MM.1S (cell line): ENCODE measurements at regions not wholly inside any gene's neighbourhood (a gene's known extent, or its start where the extent isn't known, plus 50 kb on each side); places are given as distances from the start of the nearest gene placed in this dataset.

ENCODE experiments used
- DNase-seq: peaks from one replicate; pipeline ENCODE4 v3.0.0-alpha.2; 2015
- H2AFZ ChIP-seq: fragments of 300-600 bp; sonication (generic); 2 replicates; pipeline ENCODE4 v1.6.0; 2016; ENCODE audit warnings: antibody characterized with exemption, low read length
- H3F3A ChIP-seq: fragments of 300-600 bp; sonication (generic); 2 replicates; pipeline ENCODE4 v1.6.1; 2016; ENCODE audit warnings: mild to moderate bottlenecking, antibody characterized with exemption, low read length, moderate library complexity, mixed read lengths; ENCODE audit not compliant: insufficient read depth
- H3K27ac ChIP-seq: fragments of 300-600 bp; sonication (generic); 2 replicates; pipeline ENCODE4 v1.5.1; 2016; ENCODE audit warnings: mild to moderate bottlenecking, low read length
- H3K27me3 ChIP-seq: fragments of 300-600 bp; sonication (generic); replicated peaks from 2 replicates; pipeline ENCODE4 v1.6.0; 2016; ENCODE audit warnings: low read length; ENCODE audit not compliant: insufficient read depth
- H3K36me3 ChIP-seq: fragments of 300-600 bp; sonication (generic); replicated peaks from 2 replicates; pipeline ENCODE4 v1.6.1; 2016; ENCODE audit warnings: mild to moderate bottlenecking, low read length, mixed read lengths; ENCODE audit not compliant: insufficient read depth
- H3K4me1 ChIP-seq: fragments of 300-600 bp; sonication (generic); 2 replicates; pipeline ENCODE4 v1.6.1; 2016; ENCODE audit warnings: low read length, mixed read lengths
- H3K4me2 ChIP-seq: fragments of 300-600 bp; sonication (generic); 2 replicates; pipeline ENCODE4 v1.6.0; 2016; ENCODE audit warnings: low read depth, low read length
- H3K4me3 ChIP-seq: fragments of 300-600 bp; sonication (generic); 2 replicates; pipeline ENCODE4 v1.5.1; 2016; ENCODE audit warnings: low read length, mixed read lengths
- H3K79me2 ChIP-seq: fragments of 300-600 bp; sonication (generic); 2 replicates; pipeline ENCODE4 v1.6.1; 2016; ENCODE audit warnings: mixed run types, low read length, mixed read lengths
- H3K9ac ChIP-seq: fragments of 300-600 bp; sonication (generic); 2 replicates; pipeline ENCODE4 v1.6.1; 2016; ENCODE audit warnings: low read length, mixed read lengths
- H3K9me2 ChIP-seq: fragments of 300-600 bp; sonication (generic); replicated peaks from 2 replicates; pipeline ENCODE4 v1.6.1; 2016; ENCODE audit warnings: mild to moderate bottlenecking, low read length, mixed read lengths; ENCODE audit not compliant: insufficient read depth
- H3K9me3 ChIP-seq: fragments of 300-600 bp; sonication (generic); replicated peaks from 2 replicates; pipeline ENCODE4 v1.6.1; 2016; ENCODE audit warnings: mild to moderate bottlenecking, low read length, mixed read lengths; ENCODE audit not compliant: insufficient read depth
- H4K20me1 ChIP-seq: fragments of 300-600 bp; sonication (generic); 2 replicates; pipeline ENCODE4 v1.6.1; 2016; ENCODE audit warnings: mild to moderate bottlenecking, low read length, moderate library complexity, mixed read lengths; ENCODE audit not compliant: insufficient read depth
- EZH2 ChIP-seq: fragments of 300-600 bp; sonication (generic); optimal IDR thresholded peaks from 2 replicates; pipeline ENCODE3; 2017; ENCODE audit warnings: low read depth, mild to moderate bottlenecking, antibody characterized with exemption, low read length, mixed read lengths
- EZH2phosphoT487 ChIP-seq: fragments of 300-600 bp; sonication (generic); IDR thresholded peaks from 2 replicates; pipeline ENCODE4 v1.6.1; 2018; ENCODE audit warnings: antibody characterized with exemption, low read length
- TF ChIP-seq, protein P1 (sequence below): fragments of 300-600 bp; sonication (generic); IDR thresholded peaks from 2 replicates; pipeline ENCODE4 v1.5.1; 2016; ENCODE audit warnings: antibody characterized with exemption, low read length, mixed read lengths

DNA sequence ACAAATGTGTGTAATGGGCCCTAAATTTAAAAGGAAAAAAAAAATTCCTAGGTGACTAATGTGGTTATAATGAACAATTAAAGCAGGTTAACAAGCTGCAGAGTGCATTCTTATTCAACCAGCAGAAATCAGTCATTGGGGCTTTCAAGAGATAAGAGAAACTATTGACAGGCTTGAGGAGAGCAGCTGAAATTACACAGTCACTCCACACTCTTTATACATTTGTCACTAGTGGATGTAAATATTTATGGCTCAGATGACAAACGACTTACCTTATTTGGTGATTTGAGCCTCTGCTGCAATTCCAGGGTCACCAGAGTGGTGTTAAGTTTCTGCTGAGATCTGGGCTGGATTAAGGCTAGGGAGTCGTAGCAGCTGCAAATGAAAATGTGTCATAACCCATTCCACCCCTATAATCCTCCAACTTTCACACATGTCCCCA lies 896.3 kb downstream of the TTLL7 start:
- no peaks in the 10 kb centered on the region for H3K36me3 ChIP-seq
- H3K79me2 ChIP-seq: no peaks in the 10 kb centered on the region
- no peak overlapping the region for H3K27ac ChIP-seq
- no peaks in the 10 kb centered on the region for H3K27me3 ChIP-seq
- no peak overlapping the region for H3K9ac ChIP-seq
- no peak overlapping the region for H2AFZ ChIP-seq
- H3K4me2 ChIP-seq: no peak overlapping the region
- H3K4me3 ChIP-seq: no peak overlapping the region
- no peak for DNase-seq
- no peaks in the 10 kb centered on the region for H3K9me2 ChIP-seq
- no peaks in the 10 kb centered on the region for H3K9me3 ChIP-seq
- no peaks in the 10 kb centered on the region for H3K4me1 ChIP-seq
- no peak for TF ChIP-seq EZH2phosphoT487
- TF ChIP-seq EZH2: no peak
- TF ChIP-seq, protein P1, sequence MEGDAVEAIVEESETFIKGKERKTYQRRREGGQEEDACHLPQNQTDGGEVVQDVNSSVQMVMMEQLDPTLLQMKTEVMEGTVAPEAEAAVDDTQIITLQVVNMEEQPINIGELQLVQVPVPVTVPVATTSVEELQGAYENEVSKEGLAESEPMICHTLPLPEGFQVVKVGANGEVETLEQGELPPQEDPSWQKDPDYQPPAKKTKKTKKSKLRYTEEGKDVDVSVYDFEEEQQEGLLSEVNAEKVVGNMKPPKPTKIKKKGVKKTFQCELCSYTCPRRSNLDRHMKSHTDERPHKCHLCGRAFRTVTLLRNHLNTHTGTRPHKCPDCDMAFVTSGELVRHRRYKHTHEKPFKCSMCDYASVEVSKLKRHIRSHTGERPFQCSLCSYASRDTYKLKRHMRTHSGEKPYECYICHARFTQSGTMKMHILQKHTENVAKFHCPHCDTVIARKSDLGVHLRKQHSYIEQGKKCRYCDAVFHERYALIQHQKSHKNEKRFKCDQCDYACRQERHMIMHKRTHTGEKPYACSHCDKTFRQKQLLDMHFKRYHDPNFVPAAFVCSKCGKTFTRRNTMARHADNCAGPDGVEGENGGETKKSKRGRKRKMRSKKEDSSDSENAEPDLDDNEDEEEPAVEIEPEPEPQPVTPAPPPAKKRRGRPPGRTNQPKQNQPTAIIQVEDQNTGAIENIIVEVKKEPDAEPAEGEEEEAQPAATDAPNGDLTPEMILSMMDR: no peak
- no peaks in the 10 kb centered on the region for H3F3A ChIP-seq
- H4K20me1 ChIP-seq: no peaks in the 10 kb centered on the region

DNA sequence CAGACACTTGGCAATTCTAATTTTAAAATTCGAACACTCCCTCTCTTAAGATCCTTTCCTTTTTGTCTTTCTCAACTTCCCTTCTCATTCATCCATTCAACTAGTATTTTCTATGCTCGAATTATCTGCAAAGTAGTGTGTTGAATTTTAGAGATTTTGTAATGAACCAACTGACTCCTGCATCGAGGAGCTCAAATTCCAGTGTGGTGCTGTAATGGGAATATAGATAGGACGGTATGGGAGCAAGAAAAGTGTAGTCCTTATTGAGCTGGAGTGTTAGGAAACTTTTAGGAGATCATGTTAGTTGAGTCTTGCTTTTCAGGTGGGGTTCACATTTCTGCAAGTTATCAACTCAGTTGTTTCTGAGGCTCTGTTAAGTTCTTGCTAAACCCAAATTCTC lies 897.5 kb downstream of the TTLL7 start:
- no peak overlapping the region for H3K4me3 ChIP-seq
- no peaks in the 10 kb centered on the region for H3K9me2 ChIP-seq
- H3K79me2 ChIP-seq: no peaks in the 10 kb centered on the region
- no peak for DNase-seq
- H3K9ac ChIP-seq: no peak overlapping the region
- H2AFZ ChIP-seq: no peak overlapping the region
- H3F3A ChIP-seq: no peaks in the 10 kb centered on the region
- no peaks in the 10 kb centered on the region for H3K9me3 ChIP-seq
- H3K4me2 ChIP-seq: no peak overlapping the region
- no peak overlapping the region for H3K27ac ChIP-seq
- TF ChIP-seq, protein P1: no peak
- no peak for TF ChIP-seq EZH2
- TF ChIP-seq EZH2phosphoT487: no peak
- no peaks in the 10 kb centered on the region for H3K27me3 ChIP-seq
- no peaks in the 10 kb centered on the region for H3K4me1 ChIP-seq
- no peaks in the 10 kb centered on the region for H4K20me1 ChIP-seq
- H3K36me3 ChIP-seq: no peaks in the 10 kb centered on the region

- Histone ChIP-seq H3K9me2 (no peaks in the 10 kb centered on the region), H3F3A (no peaks in the 10 kb centered on the region), H4K20me1 (no peaks in the 10 kb centered on the region), H3K27me3 (no peaks in the 10 kb centered on the region), H3K4me1 (no peaks in the 10 kb centered on the region), H3K4me2 (no peak overlapping the region), H3K9me3 (no peaks in the 10 kb centered on the region), H3K79me2 (no peaks in the 10 kb centered on the region), H3K36me3 (no peaks in the 10 kb centered on the region), H3K4me3 (no peak overlapping the region), H2AFZ (no peak overlapping the region), H3K27ac (no peak overlapping the region), H3K9ac (no peak overlapping the region)
- TF ChIP-seq, protein P1: no peak
- no peak for TF ChIP-seq EZH2phosphoT487
- no peak for TF ChIP-seq EZH2
- DNase-seq: no peak
These were observed 898.8 kb downstream of the TTLL7 start for GRCh38 chr1:83100133-83100532.
